Nephron progenitor cell (in vitro differentiated cells): ENCODE measurements at regions not wholly inside any gene's neighbourhood (a gene's known extent, or its start where the extent isn't known, plus 50 kb on each side); places are given as distances from the start of the nearest gene placed in this dataset.

ENCODE experiments used
- DNase-seq: peaks from one replicate; pipeline ENCODE4 v3.0.0; 2021
- H3K27ac Mint-ChIP-seq: 2 replicates; pipeline ENCODE4 v1.8.0; 2021; ENCODE audit warnings: mild to moderate bottlenecking, moderate library complexity, mixed read lengths
- H3K27me3 Mint-ChIP-seq: 2 replicates; pipeline ENCODE4 v1.8.0; 2021; ENCODE audit warnings: mild to moderate bottlenecking, low read depth, mixed read lengths; ENCODE audit not compliant: poor library complexity
- H3K36me3 Mint-ChIP-seq: 2 replicates; pipeline ENCODE4 v1.8.0; 2021; ENCODE audit warnings: low read depth, mixed read lengths
- H3K4me1 Mint-ChIP-seq: 2 replicates; pipeline ENCODE4 v1.8.0; 2021; ENCODE audit warnings: mixed read lengths
- H3K4me3 Mint-ChIP-seq: 2 replicates; pipeline ENCODE4 v1.8.0; 2021; ENCODE audit warnings: mild to moderate bottlenecking, moderate library complexity, mixed read lengths
- H3K9me3 Mint-ChIP-seq: 2 replicates; pipeline ENCODE4 v1.8.0; 2021; ENCODE audit warnings: mild to moderate bottlenecking, moderate library complexity, mixed read lengths
- CTCF ChIP-seq: fragments of 200-600 bp; sonication (generic); IDR thresholded peaks from 2 replicates; pipeline ENCODE4 v1.5.0; 2021; ENCODE audit warnings: antibody characterized with exemption

GRCh38 chr3:20857636-20858035 lies 671.6 kb upstream of the SGO1 start:
- no peak overlapping the region for H3K27ac Mint-ChIP-seq
- no peak for TF ChIP-seq CTCF

DNA sequence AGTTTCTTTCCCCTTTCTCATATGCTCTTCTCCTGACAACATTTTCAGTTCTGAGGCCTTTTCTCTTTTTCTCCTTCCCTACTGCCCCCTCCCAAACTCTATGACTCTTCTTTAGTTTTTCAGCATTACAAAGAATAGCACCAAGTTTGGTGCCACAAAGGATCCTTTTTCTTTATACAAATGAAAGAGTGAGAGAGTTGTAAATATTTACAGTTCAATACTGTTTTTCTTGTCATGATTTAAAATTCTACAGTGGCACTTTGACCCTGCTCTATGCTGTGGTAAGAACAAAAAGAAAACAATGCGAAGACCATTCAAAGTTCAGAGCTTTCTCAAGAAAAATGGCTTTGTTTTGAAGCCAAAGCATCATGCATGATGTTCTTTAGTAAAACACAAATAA lies 667.9 kb upstream of the SGO1 start:
- no peak overlapping the region for H3K27ac Mint-ChIP-seq
- no peak for TF ChIP-seq CTCF
- H3K9me3 Mint-ChIP-seq, result no peaks in the 10 kb centered on the region
- H3K4me3 Mint-ChIP-seq, result no peak overlapping the region
- DNase-seq, result no peak
- H3K27me3 Mint-ChIP-seq, result no peaks in the 10 kb centered on the region
- no peaks in the 10 kb centered on the region for H3K36me3 Mint-ChIP-seq
- H3K4me1 Mint-ChIP-seq, result peaks cover 5% of the 10 kb centered on the region

More at GRCh38 chr3:20857636-20858035, 671.6 kb upstream of the SGO1 start:
- no peak for DNase-seq
- Mint-ChIP-seq H3K4me1 (no peaks in the 10 kb centered on the region), H3K27me3 (peaks cover 4% of the 10 kb centered on the region), H3K4me3 (no peak overlapping the region), H3K36me3 (no peaks in the 10 kb centered on the region), H3K9me3 (peaks cover 4% of the 10 kb centered on the region)

GRCh38 chr3:20852712-20853111 lies 666.7 kb upstream of the SGO1 start:
- DNase-seq, result no peak
- Mint-ChIP-seq H3K27me3 (no peaks in the 10 kb centered on the region), H3K4me1 (peaks cover 5% of the 10 kb centered on the region), H3K36me3 (no peaks in the 10 kb centered on the region), H3K27ac (no peak overlapping the region), H3K4me3 (no peak overlapping the region), H3K9me3 (no peaks in the 10 kb centered on the region)
- TF ChIP-seq CTCF, result no peak

DNA sequence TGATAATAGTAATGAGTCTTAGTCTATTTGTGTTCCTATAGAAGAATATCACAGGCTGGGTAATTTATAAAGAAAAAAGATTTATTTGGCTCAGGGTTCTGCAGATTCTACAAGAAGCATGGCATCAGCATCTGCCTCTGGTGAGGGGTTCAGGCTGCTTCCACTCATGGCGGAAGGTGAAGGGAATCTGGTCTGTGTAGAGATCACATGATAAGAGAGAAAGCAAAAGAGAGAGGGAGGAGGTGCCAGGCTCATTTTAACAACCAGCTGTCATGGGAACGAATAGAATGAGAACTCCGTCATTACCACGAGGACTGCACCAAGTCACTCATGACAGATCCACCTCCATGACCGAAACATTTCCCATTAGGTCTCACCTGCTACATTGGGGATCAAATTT lies 664.0 kb upstream of the SGO1 start:
- DNase-seq, result no peak
- no peaks in the 10 kb centered on the region for H3K27me3 Mint-ChIP-seq
- H3K4me1 Mint-ChIP-seq, result peaks cover 5% of the 10 kb centered on the region
- TF ChIP-seq CTCF, result no peak
- H3K4me3 Mint-ChIP-seq, result no peak overlapping the region
- H3K9me3 Mint-ChIP-seq, result no peaks in the 10 kb centered on the region
- no peak overlapping the region for H3K27ac Mint-ChIP-seq
- no peaks in the 10 kb centered on the region for H3K36me3 Mint-ChIP-seq

GRCh38 chr3:20846832-20847231 lies 660.8 kb upstream of the SGO1 start:
- Mint-ChIP-seq H3K27ac (no peak overlapping the region), H3K27me3 (no peaks in the 10 kb centered on the region), H3K9me3 (no peaks in the 10 kb centered on the region), H3K4me1 (peaks cover 5% of the 10 kb centered on the region), H3K36me3 (no peaks in the 10 kb centered on the region), H3K4me3 (no peak overlapping the region)
- TF ChIP-seq CTCF, result no peak
- no peak for DNase-seq

DNA sequence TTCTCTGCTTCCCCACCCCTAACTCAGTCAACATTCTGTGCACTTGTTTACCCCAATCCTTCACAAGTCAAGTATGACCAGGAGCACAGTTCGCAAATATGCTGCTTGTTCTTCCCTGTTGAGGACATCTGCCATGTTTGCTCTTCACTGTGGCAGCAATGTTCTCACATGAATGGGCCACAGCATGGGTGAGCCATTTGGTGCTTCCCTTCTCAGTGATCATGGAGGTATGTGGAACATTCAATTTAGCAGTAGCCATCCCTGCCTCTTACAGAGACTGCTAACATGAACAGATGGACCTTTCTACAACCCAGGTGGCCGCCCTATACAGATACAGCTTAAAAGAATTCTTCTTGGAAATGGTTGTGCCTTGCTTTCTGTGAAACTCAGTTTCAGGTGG lies 660.1 kb upstream of the SGO1 start:
- H3K27ac Mint-ChIP-seq, result no peak overlapping the region
- H3K27me3 Mint-ChIP-seq, result no peaks in the 10 kb centered on the region
- DNase-seq, result no peak
- peaks cover 5% of the 10 kb centered on the region for H3K4me1 Mint-ChIP-seq
- no peaks in the 10 kb centered on the region for H3K9me3 Mint-ChIP-seq
- no peaks in the 10 kb centered on the region for H3K36me3 Mint-ChIP-seq
- TF ChIP-seq CTCF, result no peak
- H3K4me3 Mint-ChIP-seq, result no peak overlapping the region
